MM.1S (cell line): ENCODE measurements at regions not wholly inside any gene's neighbourhood (a gene's known extent, or its start where the extent isn't known, plus 50 kb on each side); places are given as distances from the start of the nearest gene placed in this dataset.

Experiments used
- CTCF ChIP-seq: fragments of 300-600 bp; sonication (generic); IDR thresholded peaks from 2 replicates; pipeline ENCODE4 v1.5.1; 2016; ENCODE audit warnings: antibody characterized with exemption, low read length, mixed read lengths
- EZH2 ChIP-seq: fragments of 300-600 bp; sonication (generic); optimal IDR thresholded peaks from 2 replicates; pipeline ENCODE3; 2017; ENCODE audit warnings: low read depth, mild to moderate bottlenecking, antibody characterized with exemption, low read length, mixed read lengths

- TF ChIP-seq CTCF, result no peak
- TF ChIP-seq EZH2, result no peak
These were observed 686.2 kb downstream of the METTL15 start for GRCh38 chr11:28794405-28794804.
